ENCODE measurements at regions not wholly inside any gene's neighbourhood (a gene's known extent, or its start where the extent isn't known, plus 50 kb on each side); places are given as distances from the start of the nearest gene placed in this dataset.

GRCh38 chr7:49166441-49166840, 242.1 kb downstream of the CDC14C start:
- TF ChIP-seq EZH2phosphoT487 (IDR thresholded peaks at IDR 0.05; ENCODE audit: borderline replicate concordance), result no peak
- TF ChIP-seq CTCF (IDR thresholded peaks at IDR 0.05 in 2 of 3, conservative IDR thresholded peaks at IDR 0.05 in 1 of 3; ENCODE audit: borderline replicate concordance in 1 of 3, insufficient read depth in 1 of 3, low read depth in 2 of 3, low read length in 2 of 3), result no peak
- TF ChIP-seq FOSL1 (IDR thresholded peaks at IDR 0.05; ENCODE audit: low read depth), result no peak
- TF ChIP-seq, protein P1, sequence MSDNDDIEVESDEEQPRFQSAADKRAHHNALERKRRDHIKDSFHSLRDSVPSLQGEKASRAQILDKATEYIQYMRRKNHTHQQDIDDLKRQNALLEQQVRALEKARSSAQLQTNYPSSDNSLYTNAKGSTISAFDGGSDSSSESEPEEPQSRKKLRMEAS (IDR thresholded peaks at IDR 0.05), result no peak
- TF ChIP-seq EZH2 (IDR thresholded peaks at IDR 0.05), result no peak
- TF ChIP-seq POLR2A (IDR thresholded peaks at IDR 0.05; ENCODE audit: borderline replicate concordance, extremely low read depth, insufficient read depth, insufficient read length), result no peak
- TF ChIP-seq SP1 (IDR thresholded peaks at IDR 0.05; ENCODE audit: low read depth), result no peak
- no peak for TF ChIP-seq REST (IDR thresholded peaks at IDR 0.05; ENCODE audit: low read depth)
- TF ChIP-seq POLR2AphosphoS5 (IDR thresholded peaks at IDR 0.05; ENCODE audit: low read depth, low read length), result no peak
